T-helper 1 cell treated with Interleukin-12 subunit alpha and Interleukin-12 subunit beta and Interleukin-4 antibody, amounts not matched to agents 30 ng/mL and 1 ng/mL, for 36 hours (primary cell): ENCODE measurements at regions not wholly inside any gene's neighbourhood (a gene's known extent, or its start where the extent isn't known, plus 50 kb on each side); places are given as distances from the start of the nearest gene placed in this dataset.
"Not testable (repeated sequence)": the region's sequence is repeated elsewhere in the genome, so short reads cannot be mapped to it uniquely, and the experiment has no call there.

Experiments
- intact Hi-C: fragments of 100-400 bp; cut with micrococcal nuclease; formaldehyde crosslinking; loops from one replicate; pipeline ENCODE4 v1.15.1; 2024

GRCh38 chr6:166253778-166254204, 54.4 kb downstream of the PRR18 start:
- intact Hi-C loops = no loop called here

- intact Hi-C loops = no loop called here
These were observed 54.9 kb downstream of the PRR18 start for GRCh38 chr6:166253281-166253681.

- intact Hi-C loops = no loop called here
These were observed 55.6 kb downstream of the PRR18 start for GRCh38 chr6:166252601-166253000.

- intact Hi-C loops = no loop called here
These were observed 56.5 kb downstream of the PRR18 start for GRCh38 chr6:166251655-166252054.

- intact Hi-C loops = no loop called here
These were observed 57.0 kb downstream of the PRR18 start for GRCh38 chr6:166251211-166251610.

- intact Hi-C loops = not testable (repeated sequence)
These were observed 59.0 kb downstream of the PRR18 start for GRCh38 chr6:166249061-166249785.

- intact Hi-C loops = no loop called here
These were observed 63.0 kb downstream of the PRR18 start for GRCh38 chr6:166245148-166245547.

- intact Hi-C loops = loop anchor here (1.0 kb wide), 1 partner anchor 15 kb away; no protein-coding TSS in a partner anchor
These were observed 63.7 kb downstream of the PRR18 start for GRCh38 chr6:166244353-166245045.

- intact Hi-C loops = no loop called here
These were observed 65.3 kb downstream of the PRR18 start for GRCh38 chr6:166242888-166243287.

GRCh38 chr6:166241974-166242373, 66.2 kb downstream of the PRR18 start:
- intact Hi-C loops = no loop called here

- intact Hi-C loops = no loop called here
These were observed 67.3 kb downstream of the PRR18 start for GRCh38 chr6:166240889-166241288.

- intact Hi-C loops = no loop called here
These were observed 70.0 kb upstream of the TBXT start for GRCh38 chr6:166237617-166238016.

- intact Hi-C loops = no loop called here
These were observed 68.9 kb upstream of the TBXT start for GRCh38 chr6:166236596-166236995.

GRCh38 chr6:166235666-166236292, 68.1 kb upstream of the TBXT start:
- intact Hi-C loops = loop anchor here (2.0 kb wide), 1 partner anchor 23 kb away; no protein-coding TSS in a partner anchor

GRCh38 chr6:166231181-166231580, 63.5 kb upstream of the TBXT start:
- intact Hi-C loops = not testable (repeated sequence)

- intact Hi-C loops = no loop called here
These were observed 61.3 kb upstream of the TBXT start for GRCh38 chr6:166228839-166229528.

GRCh38 chr6:166228425-166228824, 60.8 kb upstream of the TBXT start:
- intact Hi-C loops = no loop called here

GRCh38 chr6:166223079-166223478, 55.4 kb upstream of the TBXT start:
- intact Hi-C loops = no loop called here

- intact Hi-C loops = no loop called here
These were observed 55.0 kb upstream of the TBXT start for GRCh38 chr6:166222631-166223030.

- intact Hi-C loops = no loop called here
These were observed 54.0 kb upstream of the TBXT start for GRCh38 chr6:166221636-166222035.

GRCh38 chr6:166221040-166221439, 53.4 kb upstream of the TBXT start:
- intact Hi-C loops = no loop called here
